OCI-LY1 (cell line): ENCODE measurements at regions not wholly inside any gene's neighbourhood (a gene's known extent, or its start where the extent isn't known, plus 50 kb on each side); places are given as distances from the start of the nearest gene placed in this dataset.

Source experiments
- H2AFZ ChIP-seq: fragments of 200-600 bp; sonication (generic), shearing (Covaris generic); 2 replicates; pipeline ENCODE4 v1.6.0; 2014; ENCODE audit warnings: antibody characterized with exemption, mild to moderate bottlenecking, low read length
- H3F3A ChIP-seq: fragments of 200-600 bp; sonication (generic), shearing (Covaris generic); 2 replicates; pipeline ENCODE4 v1.6.0; 2014; ENCODE audit warnings: mild to moderate bottlenecking, antibody characterized with exemption, low read length, moderate library complexity; ENCODE audit not compliant: insufficient read depth
- H3K27ac ChIP-seq: fragments of 200-600 bp; sonication (generic); 2 replicates; pipeline ENCODE4 v1.5.1; 2014; ENCODE audit warnings: low read length, mixed run types, mild to moderate bottlenecking, low read depth; ENCODE audit not compliant: poor library complexity, severe bottlenecking
- H3K27me3 ChIP-seq: fragments of 200-600 bp; sonication (generic); 2 replicates; pipeline ENCODE4 v1.6.0; 2014; ENCODE audit warnings: antibody characterized with exemption, mild to moderate bottlenecking, low read length, moderate library complexity; ENCODE audit not compliant: insufficient read depth
- H3K36me3 ChIP-seq: fragments of 200-600 bp; sonication (generic); 2 replicates; pipeline ENCODE4 v1.6.1; 2014; ENCODE audit warnings: mild to moderate bottlenecking, antibody characterized with exemption, low read length, moderate library complexity, mixed read lengths; ENCODE audit not compliant: insufficient read depth
- H3K4me1 ChIP-seq: fragments of 200-600 bp; sonication (generic); 2 replicates; pipeline ENCODE4 v1.5.1; 2014; ENCODE audit warnings: mild to moderate bottlenecking, low read length, moderate library complexity; ENCODE audit not compliant: insufficient read depth, severe bottlenecking
- H3K4me2 ChIP-seq: fragments of 200-600 bp; sonication (generic), shearing (Covaris generic); 2 replicates; pipeline ENCODE4 v1.6.1; 2014; ENCODE audit warnings: low read length
- H3K4me3 ChIP-seq: fragments of 200-600 bp; sonication (generic); 2 replicates; pipeline ENCODE4 v1.5.1; 2014; ENCODE audit warnings: low read length, low read depth, mild to moderate bottlenecking, mixed read lengths; ENCODE audit not compliant: poor library complexity, severe bottlenecking
- H3K79me2 ChIP-seq: fragments of 200-600 bp; shearing (Covaris generic); 2 replicates; pipeline ENCODE4 v1.6.1; 2016; ENCODE audit warnings: mixed run types, low read length, mixed read lengths; ENCODE audit not compliant: insufficient read depth
- H3K9ac ChIP-seq: fragments of 200-600 bp; sonication (generic), shearing (Covaris generic); 2 replicates; pipeline ENCODE4 v1.6.1; 2014; ENCODE audit warnings: mild to moderate bottlenecking, low read length, mixed read lengths
- H3K9me2 ChIP-seq: fragments of 200-600 bp; sonication (generic), shearing (Covaris generic); 2 replicates; pipeline ENCODE4 v1.6.1; 2014; ENCODE audit warnings: low read depth, mild to moderate bottlenecking, low read length, mixed read lengths
- H3K9me3 ChIP-seq: fragments of 200-600 bp; shearing (Covaris generic); 2 replicates; pipeline ENCODE4 v1.6.1; 2014; ENCODE audit warnings: low read length, mixed read lengths
- H4K20me1 ChIP-seq: fragments of 200-600 bp; sonication (generic), shearing (Covaris generic); 2 replicates; pipeline ENCODE4 v1.6.0; 2016; ENCODE audit warnings: mild to moderate bottlenecking, low read length; ENCODE audit not compliant: insufficient read depth
- CTCF ChIP-seq: fragments of 200-600 bp; sonication (generic), shearing (Covaris generic); IDR thresholded peaks from 2 replicates; pipeline ENCODE4 v1.5.1; 2017; ENCODE audit warnings: mild to moderate bottlenecking, antibody characterized with exemption, low read length, moderate library complexity, mixed read lengths
- EZH2 ChIP-seq: fragments of 200-600 bp; sonication (generic), shearing (Covaris generic); IDR thresholded peaks from 2 replicates; pipeline ENCODE4 v1.8.0; 2017; ENCODE audit warnings: borderline replicate concordance, mixed run types, mild to moderate bottlenecking, antibody characterized with exemption, low read length, moderate library complexity, mixed read lengths

GRCh38 chr14:97349946-97350345 is 552.8 kb downstream of the VRK1 start:
- no peak overlapping the region for H3K4me2 ChIP-seq
- no peaks in the 10 kb centered on the region for H3K27me3 ChIP-seq
- no peaks in the 10 kb centered on the region for H3K4me1 ChIP-seq
- no peaks in the 10 kb centered on the region for H3K9me2 ChIP-seq
- H2AFZ ChIP-seq, result no peak overlapping the region
- H4K20me1 ChIP-seq, result no peaks in the 10 kb centered on the region
- no peak overlapping the region for H3K27ac ChIP-seq
- H3F3A ChIP-seq, result no peaks in the 10 kb centered on the region
- no peaks in the 10 kb centered on the region for H3K36me3 ChIP-seq
- no peaks in the 10 kb centered on the region for H3K79me2 ChIP-seq
- no peak overlapping the region for H3K4me3 ChIP-seq
- H3K9ac ChIP-seq, result no peak overlapping the region
- no peaks in the 10 kb centered on the region for H3K9me3 ChIP-seq
- TF ChIP-seq EZH2 (no peak), CTCF (no peak)

- Histone ChIP-seq H2AFZ (no peak overlapping the region), H3K36me3 (no peaks in the 10 kb centered on the region), H3K9ac (no peak overlapping the region), H3K9me2 (no peaks in the 10 kb centered on the region), H3F3A (no peaks in the 10 kb centered on the region), H3K4me1 (no peaks in the 10 kb centered on the region), H3K9me3 (no peaks in the 10 kb centered on the region), H3K27me3 (no peaks in the 10 kb centered on the region), H3K4me2 (no peak overlapping the region), H3K79me2 (no peaks in the 10 kb centered on the region), H4K20me1 (no peaks in the 10 kb centered on the region), H3K27ac (no peak overlapping the region), H3K4me3 (no peak overlapping the region)
- TF ChIP-seq CTCF (no peak), EZH2 (no peak)
Observed at GRCh38 chr14:97350415-97350814, 553.2 kb downstream of the VRK1 start.

GRCh38 chr14:97350894-97351731 is 553.9 kb downstream of the VRK1 start:
- Histone ChIP-seq H2AFZ (no peak overlapping the region), H3K9ac (no peak overlapping the region), H3K36me3 (no peaks in the 10 kb centered on the region), H3F3A (no peaks in the 10 kb centered on the region), H3K27ac (no peak overlapping the region), H3K79me2 (no peaks in the 10 kb centered on the region), H3K4me2 (no peak overlapping the region), H3K4me1 (no peaks in the 10 kb centered on the region), H4K20me1 (no peaks in the 10 kb centered on the region), H3K9me3 (no peaks in the 10 kb centered on the region), H3K9me2 (no peaks in the 10 kb centered on the region), H3K27me3 (no peaks in the 10 kb centered on the region), H3K4me3 (no peak overlapping the region)
- TF ChIP-seq CTCF (no peak), EZH2 (no peak)
